ENCODE measurements at regions not wholly inside any gene's neighbourhood (a gene's known extent, or its start where the extent isn't known, plus 50 kb on each side); places are given as distances from the start of the nearest gene placed in this dataset.

DNA sequence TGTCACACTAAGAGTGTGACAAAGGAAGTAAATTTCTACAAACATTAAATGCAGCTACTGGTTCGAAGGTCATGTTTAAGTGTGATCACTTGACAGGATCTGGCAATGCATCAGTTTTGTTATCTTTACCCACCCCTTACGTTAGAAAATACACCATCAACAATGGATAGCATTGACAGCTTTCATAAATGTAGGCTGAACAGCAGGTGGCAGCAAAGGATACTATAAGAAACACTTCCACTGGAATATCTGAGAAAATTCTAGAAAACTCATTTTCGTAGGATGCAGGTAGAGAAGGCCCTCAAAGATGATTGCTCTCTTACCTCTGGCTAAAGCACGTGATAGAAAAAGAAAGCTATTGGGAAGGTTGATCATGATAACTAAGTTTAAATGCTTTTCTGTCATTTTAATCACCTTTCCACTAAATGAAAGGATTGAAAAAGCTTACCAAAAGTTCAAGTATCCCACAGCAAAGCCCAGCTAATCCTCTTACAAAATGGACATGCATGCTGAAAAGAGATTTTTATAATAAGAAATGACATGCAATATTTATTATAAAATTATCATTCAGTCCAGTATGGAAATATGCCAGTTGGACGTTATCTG is 292.5 kb downstream of the PARP8 start:
- no peak overlapping the region for H3K4me3 ChIP-seq
- no peaks in the 10 kb centered on the region for H3K9me3 ChIP-seq
- peaks cover 0 to 12% (median 5%) of the 10 kb centered on the region in 3 donors for H3K4me1 ChIP-seq
- no peak for ATAC-seq
- 20 to 28% methylated on average over 4 to 5 of the region's 5 CpGs for WGBS, 2 donors (ENCODE audit: low coverage in 1 of 2)
- no peak for TF ChIP-seq POLR2AphosphoS5 (IDR thresholded peaks at IDR 0.05)
- TF ChIP-seq, protein P1, sequence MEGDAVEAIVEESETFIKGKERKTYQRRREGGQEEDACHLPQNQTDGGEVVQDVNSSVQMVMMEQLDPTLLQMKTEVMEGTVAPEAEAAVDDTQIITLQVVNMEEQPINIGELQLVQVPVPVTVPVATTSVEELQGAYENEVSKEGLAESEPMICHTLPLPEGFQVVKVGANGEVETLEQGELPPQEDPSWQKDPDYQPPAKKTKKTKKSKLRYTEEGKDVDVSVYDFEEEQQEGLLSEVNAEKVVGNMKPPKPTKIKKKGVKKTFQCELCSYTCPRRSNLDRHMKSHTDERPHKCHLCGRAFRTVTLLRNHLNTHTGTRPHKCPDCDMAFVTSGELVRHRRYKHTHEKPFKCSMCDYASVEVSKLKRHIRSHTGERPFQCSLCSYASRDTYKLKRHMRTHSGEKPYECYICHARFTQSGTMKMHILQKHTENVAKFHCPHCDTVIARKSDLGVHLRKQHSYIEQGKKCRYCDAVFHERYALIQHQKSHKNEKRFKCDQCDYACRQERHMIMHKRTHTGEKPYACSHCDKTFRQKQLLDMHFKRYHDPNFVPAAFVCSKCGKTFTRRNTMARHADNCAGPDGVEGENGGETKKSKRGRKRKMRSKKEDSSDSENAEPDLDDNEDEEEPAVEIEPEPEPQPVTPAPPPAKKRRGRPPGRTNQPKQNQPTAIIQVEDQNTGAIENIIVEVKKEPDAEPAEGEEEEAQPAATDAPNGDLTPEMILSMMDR (IDR thresholded peaks at IDR 0.05), result peak; percentile 25 to 58 (median 52)
- peaks cover 31% of the 10 kb centered on the region for H3K27me3 ChIP-seq
- no peaks in the 10 kb centered on the region for H3K36me3 ChIP-seq
- H3K27ac ChIP-seq, result no peak overlapping the region

DNA sequence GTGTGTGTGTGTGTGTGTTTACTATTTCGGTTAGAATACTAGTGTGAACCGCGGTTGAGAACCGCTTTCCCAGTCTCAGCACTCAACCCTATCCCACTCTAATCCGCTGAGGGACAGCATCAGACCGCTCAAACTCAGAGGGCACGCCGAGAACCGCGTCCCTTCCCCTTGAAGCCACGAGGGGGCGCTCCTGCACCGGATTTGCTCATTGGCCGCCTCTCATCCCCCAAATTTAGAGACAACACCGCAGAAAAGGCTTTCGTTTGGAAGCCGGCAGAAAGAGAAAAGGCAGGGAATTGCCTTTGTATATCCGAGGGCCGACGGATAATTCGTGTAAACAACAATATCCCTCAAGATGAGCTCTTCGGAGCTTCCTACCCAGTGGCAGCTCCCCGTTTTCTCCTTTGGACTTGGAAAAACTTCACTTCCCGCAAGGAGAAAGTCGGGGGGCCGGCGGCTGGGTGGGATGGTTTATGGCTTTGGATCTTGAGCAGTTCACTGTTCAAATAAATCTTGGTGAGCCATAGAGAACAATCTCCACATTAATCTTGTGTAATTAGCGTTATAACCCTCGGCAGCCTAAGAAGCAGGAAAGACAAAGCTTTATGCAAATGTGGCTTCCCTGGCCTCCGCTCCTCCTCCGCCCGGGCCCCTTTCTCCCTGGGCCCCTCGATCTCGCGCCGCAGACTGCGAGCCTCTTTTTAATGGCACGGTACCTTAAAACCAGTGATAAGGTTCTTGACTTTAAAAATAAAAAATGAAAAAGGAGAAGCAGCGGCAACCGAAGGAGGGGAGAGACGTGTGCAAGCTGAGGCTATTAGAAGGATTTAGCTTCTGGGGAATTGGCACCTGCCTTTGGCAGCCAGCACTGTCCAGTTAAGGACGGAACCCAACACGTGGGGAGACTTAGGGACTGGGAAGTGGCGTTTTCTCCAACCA is 296.8 kb downstream of the PARP8 start:
- TF ChIP-seq, protein P1 (IDR thresholded peaks at IDR 0.05), result peak; percentile 78 to 96 (median 90)
- no peak for TF ChIP-seq POLR2A (IDR thresholded peaks at IDR 0.05)
- peak; percentile 29 for TF ChIP-seq POLR2AphosphoS5 (IDR thresholded peaks at IDR 0.05)
- peak overlapping the region; percentile 55 to 58 for H3K4me3 ChIP-seq
- H3K4me1 ChIP-seq, result peaks cover 0 to 43% (median 11%) of the 10 kb centered on the region in 3 donors
- WGBS, 2 donors (ENCODE audit: low coverage in 1 of 2), result 1% methylated on average over 10 to 36 of the region's 44 CpGs
- peak overlapping the region in 2 of 4 donors; percentile 28 to 75 for H3K27ac ChIP-seq
- H3K27me3 ChIP-seq, result peaks cover 70% of the 10 kb centered on the region
- no peaks in the 10 kb centered on the region for H3K9me3 ChIP-seq
- no peaks in the 10 kb centered on the region for H3K36me3 ChIP-seq
- ATAC-seq, result peak; percentile 80

- no peak for ATAC-seq
- TF ChIP-seq, protein P1 (IDR thresholded peaks at IDR 0.05), result no peak
- TF ChIP-seq POLR2A (IDR thresholded peaks at IDR 0.05) (no peak), POLR2AphosphoS5 (IDR thresholded peaks at IDR 0.05) (no peak), EP300 (IDR thresholded peaks at IDR 0.05) (no peak)
- WGBS, 2 donors (ENCODE audit: low coverage in 1 of 2), result 4 to 11% methylated on average over 23 to 30 of the region's 33 CpGs
- Histone ChIP-seq H3K9me3 (no peaks in the 10 kb centered on the region), H3K4me1 (peaks cover 0 to 51% (median 12%) of the 10 kb centered on the region in 3 donors), H3K4me3 (peak overlapping the region; percentile 55 to 58), H3K27me3 (peaks cover 80% of the 10 kb centered on the region), H3K27ac (peak overlapping the region in 1 of 4 donors; percentile 75), H3K36me3 (no peaks in the 10 kb centered on the region)
Measured at GRCh38 chr5:50963971-50964745, 297.7 kb downstream of the PARP8 start.

GRCh38 chr5:50964746-50965653 is 298.6 kb downstream of the PARP8 start:
- TF ChIP-seq EP300 (IDR thresholded peaks at IDR 0.05) (no peak), POLR2AphosphoS5 (IDR thresholded peaks at IDR 0.05) (peak; percentile 3)
- TF ChIP-seq, protein P1 (IDR thresholded peaks at IDR 0.05), result no peak
- peaks cover 88% of the 10 kb centered on the region for H3K27me3 ChIP-seq
- no peaks in the 10 kb centered on the region for H3K9me3 ChIP-seq
- H3K4me3 ChIP-seq, result no peak overlapping the region
- H3K27ac ChIP-seq, result peak overlapping the region in 1 of 4 donors; percentile 75
- 37% methylated on average over 8 of the region's 15 CpGs for WGBS, 2 donors (ENCODE audit: low coverage in 1 of 2)
- ATAC-seq, result no peak
- no peaks in the 10 kb centered on the region for H3K36me3 ChIP-seq
- peaks cover 0 to 59% (median 19%) of the 10 kb centered on the region in 3 donors for H3K4me1 ChIP-seq
